Lower leg skin (tissue), 3 donors: ENCODE measurements at regions not wholly inside any gene's neighbourhood (a gene's known extent, or its start where the extent isn't known, plus 50 kb on each side); places are given as distances from the start of the nearest gene placed in this dataset.

Experiments
- POLR2A ChIP-seq, 2 donors: fragments of 450-650 bp; IDR thresholded peaks; one replicate each; pipeline ENCODE4 v1.6.1; 2016 to 2017; ENCODE audit warnings: antibody characterized with exemption in 2 of 2, mild to moderate bottlenecking in 1 of 2, moderate library complexity in 1 of 2
- TF ChIP-seq, protein P1 (sequence below), 3 donors: fragments of 450-650 bp; IDR thresholded peaks; one replicate each; pipeline ENCODE4 v1.5.1; 2016; ENCODE audit warnings: antibody characterized with exemption in 3 of 3, mild to moderate bottlenecking in 3 of 3, moderate library complexity in 2 of 3

DNA sequence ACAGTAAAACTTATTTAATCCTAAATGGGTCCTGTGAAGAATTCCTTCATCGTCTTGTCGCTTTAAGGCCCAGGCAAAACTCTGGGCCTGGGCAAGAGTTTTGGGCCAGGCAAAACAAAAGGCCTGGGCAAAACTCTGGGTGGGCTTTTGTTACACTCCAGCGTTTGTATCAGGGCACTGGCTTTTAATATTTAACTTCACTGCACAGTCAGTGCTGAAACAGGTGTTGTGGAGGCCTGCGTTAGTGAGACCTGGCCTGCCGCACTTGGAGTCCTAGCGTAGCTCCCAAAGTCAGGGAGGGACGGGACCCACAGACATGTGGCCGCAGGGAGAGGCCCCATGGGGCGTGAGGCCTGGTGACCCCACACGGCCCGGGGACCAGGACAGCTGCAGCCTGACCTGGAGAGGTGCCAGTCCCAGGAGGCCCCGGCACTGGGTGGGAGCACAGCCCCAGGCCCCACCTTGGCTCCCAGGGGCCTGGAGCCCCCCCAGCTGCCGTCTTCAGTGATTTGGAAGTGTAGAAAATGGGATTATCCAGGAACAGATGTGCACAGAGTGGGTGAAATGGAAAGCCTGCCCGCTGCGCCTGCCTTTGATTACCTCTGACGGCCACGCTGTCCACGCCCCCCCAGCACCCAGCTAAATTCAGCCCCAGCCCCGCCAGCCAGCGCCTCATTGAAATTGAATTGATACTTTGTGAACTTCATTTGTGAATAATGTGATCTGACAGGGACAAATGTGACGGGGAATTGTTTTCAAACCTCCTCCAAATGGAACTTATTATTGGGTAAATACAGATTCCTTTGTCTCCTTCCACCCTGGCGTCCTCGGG lies 132.9 kb upstream of the NKX1-1 start:
- TF ChIP-seq, protein P1, sequence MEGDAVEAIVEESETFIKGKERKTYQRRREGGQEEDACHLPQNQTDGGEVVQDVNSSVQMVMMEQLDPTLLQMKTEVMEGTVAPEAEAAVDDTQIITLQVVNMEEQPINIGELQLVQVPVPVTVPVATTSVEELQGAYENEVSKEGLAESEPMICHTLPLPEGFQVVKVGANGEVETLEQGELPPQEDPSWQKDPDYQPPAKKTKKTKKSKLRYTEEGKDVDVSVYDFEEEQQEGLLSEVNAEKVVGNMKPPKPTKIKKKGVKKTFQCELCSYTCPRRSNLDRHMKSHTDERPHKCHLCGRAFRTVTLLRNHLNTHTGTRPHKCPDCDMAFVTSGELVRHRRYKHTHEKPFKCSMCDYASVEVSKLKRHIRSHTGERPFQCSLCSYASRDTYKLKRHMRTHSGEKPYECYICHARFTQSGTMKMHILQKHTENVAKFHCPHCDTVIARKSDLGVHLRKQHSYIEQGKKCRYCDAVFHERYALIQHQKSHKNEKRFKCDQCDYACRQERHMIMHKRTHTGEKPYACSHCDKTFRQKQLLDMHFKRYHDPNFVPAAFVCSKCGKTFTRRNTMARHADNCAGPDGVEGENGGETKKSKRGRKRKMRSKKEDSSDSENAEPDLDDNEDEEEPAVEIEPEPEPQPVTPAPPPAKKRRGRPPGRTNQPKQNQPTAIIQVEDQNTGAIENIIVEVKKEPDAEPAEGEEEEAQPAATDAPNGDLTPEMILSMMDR (IDR thresholded peaks at IDR 0.05) = no peak
- TF ChIP-seq POLR2A (IDR thresholded peaks at IDR 0.05) = no peak
